Body of pancreas (tissue), 4 donors: ENCODE measurements at regions not wholly inside any gene's neighbourhood (a gene's known extent, or its start where the extent isn't known, plus 50 kb on each side); places are given as distances from the start of the nearest gene placed in this dataset.

ENCODE experiments used
- ATAC-seq: fragments of 150-250 bp; one replicate; pipeline ENCODE4 v1.9.1; 2016
- DNase-seq, 4 donors: peaks; one replicate each; pipeline ENCODE4 v3.0.0-alpha.2; 2019
- H3K27ac ChIP-seq, 4 donors: fragments of 200-600 bp; sonication (generic); 1 replicate in 3 of 4; 2 replicates in 1 of 4; pipeline versions ENCODE4 v1.5.1 to v1.6.1; 2016 to 2019; ENCODE audit warnings: mild to moderate bottlenecking in 1 of 4, mixed read lengths in 1 of 4, moderate library complexity in 1 of 4
- H3K27me3 ChIP-seq, 2 donors: fragments of 200-600 bp; sonication (generic); one replicate each; pipeline ENCODE4 v1.6.0; 2016; ENCODE audit warnings: mild to moderate bottlenecking in 1 of 2
- H3K36me3 ChIP-seq, 2 donors: fragments of 200-600 bp; sonication (generic); replicated peaks in 1 of 2; 2 replicates each; pipeline ENCODE4 v1.5.1; 2016; ENCODE audit warnings: low read depth in 2 of 2; ENCODE audit not compliant: insufficient read depth in 1 of 2
- H3K4me1 ChIP-seq: fragments of 200-600 bp; sonication (generic); one replicate; pipeline ENCODE4 v1.6.0; 2016
- H3K4me3 ChIP-seq, 2 donors: fragments of 200-600 bp; sonication (generic); 1 replicate in 1 of 2; 2 replicates in 1 of 2; pipeline ENCODE4 v1.5.1; 2016 to 2019
- H3K9me3 ChIP-seq, 3 donors: fragments of 200-600 bp; sonication (generic); 1 replicate in 2 of 3; 2 replicates in 1 of 3; pipeline ENCODE4 v1.5.1; 2016
- CTCF ChIP-seq, 7 experiments: fragments of 450-650 bp in 4 of 7; fragments of 200-600 bp in 3 of 7; sonication (generic) in 3 of 7; IDR thresholded peaks; one replicate each; pipeline ENCODE4 v1.5.1; 2016 to 2019; ENCODE audit warnings: antibody characterized with exemption in 7 of 7
- POLR2A ChIP-seq, 3 donors: fragments of 450-650 bp; IDR thresholded peaks; one replicate each; pipeline ENCODE4 v1.6.1; 2016; ENCODE audit warnings: antibody characterized with exemption in 3 of 3, mild to moderate bottlenecking in 2 of 3
- WGBS, 2 donors: methylation state at CpG; one replicate each; pipeline ENCODE4 v1.1.5; 2017; 5-methylcytosine and 5-hydroxymethylcytosine counted together
- intact Hi-C: fragments of 100-400 bp; cut with DNase I; formaldehyde crosslinking; loops from one replicate; pipeline ENCODE4 v1.15.1; 2023

DNA sequence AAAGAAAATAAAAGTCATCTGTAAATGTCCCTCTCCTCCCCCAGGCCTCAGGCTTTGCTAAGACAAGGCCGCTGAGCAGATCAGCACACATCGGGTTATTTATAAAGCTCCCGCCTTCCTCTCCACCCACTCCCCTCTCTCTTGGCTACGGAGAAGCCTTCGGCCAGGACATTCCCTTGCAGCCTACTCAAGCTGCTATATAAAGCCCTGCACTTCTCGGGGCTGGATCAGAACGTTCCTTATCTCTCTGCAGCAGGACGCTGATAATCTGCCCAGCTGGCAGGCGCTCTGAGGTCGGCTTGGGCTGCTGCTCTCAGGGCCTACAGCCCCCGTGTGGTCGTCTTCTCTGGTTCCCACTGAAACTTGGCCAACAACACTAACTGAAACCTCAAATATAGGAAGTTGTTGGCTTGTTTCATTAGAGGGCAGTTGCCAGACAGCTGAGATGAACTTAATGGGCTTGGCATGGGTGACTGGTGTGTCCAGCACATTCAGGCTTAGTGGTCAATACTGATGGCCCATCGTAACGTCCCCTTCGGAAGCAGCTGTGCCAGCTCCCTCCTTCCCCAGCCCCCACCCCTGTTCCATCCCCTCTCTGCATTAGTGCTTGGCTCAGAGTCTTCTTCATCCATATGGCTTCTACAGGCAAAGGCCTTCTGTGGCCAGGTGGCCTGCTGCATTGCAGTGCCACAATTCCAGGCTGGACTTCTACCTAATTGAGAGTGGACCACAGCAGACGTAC lies 64.6 kb downstream of the IER5 start:
- 8 to 10% methylated on average over 9 to 16 of the region's 16 CpGs for WGBS, 2 donors
- H3K36me3 ChIP-seq: no peaks in the 10 kb centered on the region
- H3K4me3 ChIP-seq: no peak overlapping the region
- DNase-seq (peak; percentile 81 to 90 (median 89)), ATAC-seq (peak; percentile 94)
- H3K27ac ChIP-seq: peak overlapping the region; percentile 68 to 73 (median 70)
- H3K9me3 ChIP-seq: no peaks in the 10 kb centered on the region
- intact Hi-C loops: loop anchor here (10.0 kb wide), 1 partner anchor 628 kb away; no protein-coding TSS in a partner anchor
- H3K27me3 ChIP-seq: no peaks in the 10 kb centered on the region
- peak in 2 of 3 donors; percentile 47 to 56 for TF ChIP-seq POLR2A (IDR thresholded peaks at IDR 0.05)
- peak in 4 of 7 experiments; percentile 39 to 53 (median 46) for TF ChIP-seq CTCF (IDR thresholded peaks at IDR 0.05)
- peaks cover 25% of the 10 kb centered on the region for H3K4me1 ChIP-seq

- ATAC-seq: no peak
- no peak for DNase-seq
- peak overlapping the region in 3 of 4 donors; percentile 69 to 73 (median 70) for H3K27ac ChIP-seq
- 90 to 94% methylated on average over 2 of the region's 2 CpGs for WGBS, 2 donors
- H3K4me3 ChIP-seq: no peak overlapping the region
- H3K4me1 ChIP-seq: peaks cover 25% of the 10 kb centered on the region
- no peaks in the 10 kb centered on the region for H3K36me3 ChIP-seq
- no peaks in the 10 kb centered on the region for H3K9me3 ChIP-seq
- no peaks in the 10 kb centered on the region for H3K27me3 ChIP-seq
- TF ChIP-seq CTCF (IDR thresholded peaks at IDR 0.05): no peak
- no peak for TF ChIP-seq POLR2A (IDR thresholded peaks at IDR 0.05)
- intact Hi-C loops: loop anchor here (10.0 kb wide), 1 partner anchor 629 kb away; no protein-coding TSS in a partner anchor
Measured at GRCh38 chr1:181153634-181153961, 65.1 kb downstream of the IER5 start.

DNA sequence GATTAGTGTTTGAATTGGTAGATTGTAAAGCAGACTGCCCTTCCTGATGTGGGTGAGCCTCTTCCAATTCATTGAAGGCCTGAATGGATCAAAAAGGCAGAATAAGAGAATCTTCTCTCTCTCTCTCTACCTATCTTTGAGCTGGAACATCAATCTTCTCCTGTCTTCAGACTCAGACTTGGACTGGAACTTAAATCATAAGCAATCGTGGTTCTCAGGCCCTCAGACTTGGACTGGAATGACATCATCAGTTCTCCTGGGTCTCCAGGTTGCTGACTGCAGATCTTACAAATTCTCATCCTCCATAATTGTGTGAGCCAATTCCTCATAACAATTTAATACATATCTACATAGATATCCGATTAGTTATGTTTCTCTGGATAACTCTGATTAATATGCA lies 66.8 kb downstream of the IER5 start:
- ATAC-seq: no peak
- Histone ChIP-seq H3K4me1 (peaks cover 25% of the 10 kb centered on the region), H3K36me3 (no peaks in the 10 kb centered on the region), H3K27me3 (no peaks in the 10 kb centered on the region), H3K4me3 (no peak overlapping the region), H3K9me3 (no peaks in the 10 kb centered on the region), H3K27ac (no peak overlapping the region)
- 73 to 74% methylated on average over 2 of the region's 2 CpGs for WGBS, 2 donors
- no peak for DNase-seq
- no peak for TF ChIP-seq POLR2A (IDR thresholded peaks at IDR 0.05)
- no peak for TF ChIP-seq CTCF (IDR thresholded peaks at IDR 0.05)
- intact Hi-C loops: loop anchor here (10.0 kb wide), 1 partner anchor 631 kb away; no protein-coding TSS in a partner anchor

DNA sequence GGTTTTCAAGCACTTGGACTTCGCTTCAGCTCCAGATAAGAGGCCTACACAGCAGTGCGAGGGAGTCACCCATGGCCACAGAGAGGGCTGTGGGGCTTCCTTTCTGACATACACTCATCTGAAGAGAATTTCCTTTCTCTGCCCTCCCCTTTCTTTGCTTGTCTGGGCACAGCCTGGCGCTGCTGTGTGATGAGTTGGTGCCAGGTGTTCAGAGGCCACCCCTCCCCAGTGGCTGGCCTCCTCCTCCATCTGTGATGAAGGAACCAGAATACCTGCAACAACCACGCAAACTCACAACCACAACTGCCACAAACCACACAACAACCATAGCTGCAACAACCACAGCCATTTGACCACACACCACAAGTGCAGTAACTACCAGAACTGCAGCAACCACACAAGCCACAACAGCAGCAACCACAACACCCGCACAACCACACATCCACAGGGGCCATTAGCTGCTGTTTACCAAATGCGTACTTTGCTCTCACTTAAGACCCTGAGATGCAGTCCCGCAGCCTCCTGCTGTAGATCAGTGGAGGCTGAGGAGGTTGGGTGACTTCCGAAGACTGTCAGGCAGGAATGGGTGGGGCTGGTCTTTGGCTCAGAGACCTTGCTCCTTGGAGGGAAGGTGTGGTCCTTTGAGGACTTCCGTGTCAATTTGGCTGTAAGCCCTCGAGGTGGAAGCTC lies 71.1 kb downstream of the IER5 start:
- no peak for TF ChIP-seq CTCF (IDR thresholded peaks at IDR 0.05)
- TF ChIP-seq POLR2A (IDR thresholded peaks at IDR 0.05): no peak
- H3K4me3 ChIP-seq: no peak overlapping the region
- no peaks in the 10 kb centered on the region for H3K9me3 ChIP-seq
- H3K27ac ChIP-seq: no peak overlapping the region
- 75 to 80% methylated on average over 8 to 10 of the region's 10 CpGs for WGBS, 2 donors
- no peaks in the 10 kb centered on the region for H3K36me3 ChIP-seq
- intact Hi-C loops: loop anchor here (10.0 kb wide), 1 partner anchor 635 kb away; no protein-coding TSS in a partner anchor
- no peaks in the 10 kb centered on the region for H3K4me1 ChIP-seq
- no peaks in the 10 kb centered on the region for H3K27me3 ChIP-seq
- DNase-seq (no peak), ATAC-seq (no peak)
